Endothelial cell of umbilical vein (primary cell): ENCODE measurements at regions not wholly inside any gene's neighbourhood (a gene's known extent, or its start where the extent isn't known, plus 50 kb on each side); places are given as distances from the start of the nearest gene placed in this dataset.
"Not testable (repeated sequence)": the region's sequence is repeated elsewhere in the genome, so short reads cannot be mapped to it uniquely, and the experiment has no call there.

Source experiments
- BruUV-seq: library from RNA; stranded (reverse); fragments of 400-500 nt; replicated peaks from 2 replicates; lab custom pipeline; 2021; lab: Mats Ljungman, UMichigan
- CTCF ChIA-PET: fragments of 300-600, 350-600 bp; sonication (Branson Sonifier 250); formaldehyde crosslinking; loops from one replicate; lab custom pipeline; 2021; ENCODE audit warnings: antibody characterized with exemption, inconsistent platforms; lab: Charles Lee
- POLR2A ChIA-PET: fragments of 300-600, 350-600 bp; sonication (Branson Sonifier 250); formaldehyde crosslinking; loops from one replicate; lab custom pipeline; 2021; ENCODE audit warnings: antibody characterized with exemption, inconsistent platforms; lab: Charles Lee
- DNase-seq: peaks from one replicate; pipeline ENCODE4 v3.0.0-alpha.2; 2011; ENCODE audit warnings: low read depth, low spot score
- FAIRE-seq: peaks from 2 replicates; lab custom pipeline; 2011; peaks lifted over from hg19 to GRCh38; lab: Jason Lieb, UNC
- H2AFZ ChIP-seq: 2 replicates; pipeline ENCODE4 v1.6.0; 2012; ENCODE audit warnings: low read depth, low read length, control low read depth, inconsistent platforms
- H3K27ac ChIP-seq: 2 replicates; pipeline ENCODE4 v1.5.1; 2011; ENCODE audit warnings: low read depth, mild to moderate bottlenecking, control low read depth, low read length, moderate library complexity; ENCODE audit not compliant: insufficient read depth
- H3K27me3 ChIP-seq, 2 experiments: 2 replicates each; pipeline versions ENCODE4 v1.6.0 to v1.6.1; 2011; ENCODE audit warnings: low read length in 2 of 2, mixed read lengths in 1 of 2; ENCODE audit not compliant: control insufficient read depth in 2 of 2, insufficient read depth in 2 of 2
- H3K36me3 ChIP-seq, 2 experiments: 2 replicates in 1 of 2; 3 replicates in 1 of 2; pipeline ENCODE4 v1.5.1; 2011; ENCODE audit warnings: low read length in 2 of 2, mild to moderate bottlenecking in 1 of 2, moderate library complexity in 1 of 2; ENCODE audit not compliant: control insufficient read depth in 2 of 2, insufficient read depth in 2 of 2; ENCODE audit errors: extremely low read depth in 1 of 2
- H3K4me1 ChIP-seq: 3 replicates; pipeline ENCODE4 v1.5.1; 2011; ENCODE audit warnings: mild to moderate bottlenecking, low read length; ENCODE audit not compliant: control insufficient read depth, insufficient read depth; ENCODE audit errors: extremely low read depth
- H3K4me2 ChIP-seq: 2 replicates; pipeline ENCODE4 v1.6.1; 2011; ENCODE audit warnings: low read length, control low read depth, mixed read lengths; ENCODE audit not compliant: insufficient read depth
- H3K4me3 ChIP-seq, 3 experiments: fragments of 200-600 bp in 1 of 3; sonication (generic), shearing (Covaris generic) in 1 of 3; replicated peaks in 1 of 3; 2 replicates each; pipeline ENCODE4 v1.5.1; 2011 to 2016; ENCODE audit warnings: control low read depth in 3 of 3, low read length in 3 of 3, mild to moderate bottlenecking in 2 of 3, inconsistent platforms in 1 of 3, low read depth in 1 of 3, moderate library complexity in 1 of 3; ENCODE audit not compliant: insufficient read depth in 1 of 3
- H3K79me2 ChIP-seq: 2 replicates; pipeline ENCODE4 v1.6.0; 2012; ENCODE audit warnings: low read length, inconsistent platforms; ENCODE audit not compliant: control insufficient read depth, insufficient read depth
- H3K9ac ChIP-seq: replicated peaks from 2 replicates; pipeline ENCODE3; 2011; ENCODE audit warnings: low read length, control low read depth; ENCODE audit not compliant: insufficient read depth; ENCODE audit errors: extremely low read depth
- H3K9me1 ChIP-seq: replicated peaks from 3 replicates; pipeline ENCODE4 v1.6.0; 2011; ENCODE audit warnings: mild to moderate bottlenecking, low read length; ENCODE audit not compliant: control insufficient read depth, insufficient read depth; ENCODE audit errors: extremely low read depth
- H3K9me3 ChIP-seq: replicated peaks from 2 replicates; pipeline ENCODE4 v1.5.1; 2012; ENCODE audit warnings: low read length, inconsistent platforms; ENCODE audit not compliant: control insufficient read depth, insufficient read depth
- H4K20me1 ChIP-seq: replicated peaks from 2 replicates; pipeline ENCODE3; 2011; ENCODE audit warnings: mild to moderate bottlenecking, low read length; ENCODE audit not compliant: control insufficient read depth, insufficient read depth; ENCODE audit errors: extremely low read depth
- CTCF ChIP-seq, 2 donors: IDR thresholded peaks; 1 replicate in 1 of 2; 2 replicates in 1 of 2; pipeline ENCODE4 v1.5.1; 2011; ENCODE audit warnings: low read length in 2 of 2, mild to moderate bottlenecking in 2 of 2, moderate library complexity in 2 of 2, control low read depth in 1 of 2, inconsistent platforms in 1 of 2, low read depth in 1 of 2; ENCODE audit not compliant: insufficient read depth in 1 of 2; ENCODE audit errors: extremely low read depth in 1 of 2
- EZH2 ChIP-seq: IDR thresholded peaks from 2 replicates; pipeline ENCODE4 v1.6.1; 2012; ENCODE audit warnings: borderline replicate concordance, low read depth, mild to moderate bottlenecking, moderate library complexity, low read length, inconsistent platforms; ENCODE audit not compliant: severe bottlenecking
- FOS ChIP-seq: IDR thresholded peaks from 2 replicates; pipeline ENCODE4 v1.6.1; 2011; ENCODE audit warnings: mild to moderate bottlenecking, low read length, moderate library complexity, borderline replicate concordance; ENCODE audit not compliant: insufficient read depth
- GATA2 ChIP-seq: IDR thresholded peaks from 2 replicates; pipeline ENCODE4 v1.7.0; 2011; ENCODE audit warnings: low read depth, mild to moderate bottlenecking, moderate library complexity, mixed read lengths, low read length; ENCODE audit not compliant: insufficient read length, insufficient read depth
- JUN ChIP-seq: IDR thresholded peaks from 2 replicates; pipeline ENCODE4 v1.6.1; 2011; ENCODE audit warnings: borderline replicate concordance, low read depth; ENCODE audit not compliant: insufficient read length, insufficient read depth
- MAX ChIP-seq: IDR thresholded peaks from 2 replicates; pipeline ENCODE4 v1.6.1; 2011; ENCODE audit not compliant: insufficient read depth, insufficient read length
- MYC ChIP-seq: IDR thresholded peaks from one replicate; pipeline ENCODE4 v1.6.1; 2011; ENCODE audit warnings: mild to moderate bottlenecking, low read depth, low read length
- POLR2A ChIP-seq: IDR thresholded peaks from 2 replicates; pipeline ENCODE4 v1.6.1; 2012; ENCODE audit warnings: low read depth, mild to moderate bottlenecking, control low read depth, low read length
- POLR2AphosphoS5 ChIP-seq: IDR thresholded peaks from 2 replicates; pipeline ENCODE4 v1.6.1; 2012; ENCODE audit warnings: low read depth, mild to moderate bottlenecking, control low read depth, low read length, moderate library complexity; ENCODE audit not compliant: insufficient read depth
- dilution Hi-C: fragments of 300-500 bp; cut with MboI; formaldehyde crosslinking; loops from one replicate; pipeline ENCODE4 v1.15.0; 2019; ENCODE audit warnings: low sequenced_read_pairs; ENCODE audit not compliant: extremely low pct_ligation_motif_present
- intact Hi-C: fragments of 100-400 bp; cut with micrococcal nuclease; formaldehyde crosslinking; loops from one replicate; pipeline ENCODE4 v1.10.0; 2022

GRCh38 chr9:65401456-65402045, 116.5 kb upstream of the FOXD4L5 start:
- H3K36me3 ChIP-seq, BruUV-seq, DNase-seq, intact Hi-C loops, H3K9me3 ChIP-seq, FAIRE-seq, H3K4me3 ChIP-seq, dilution Hi-C loops, H3K27me3 ChIP-seq, CTCF ChIA-PET, H3K4me1 ChIP-seq, POLR2A ChIA-PET, H3K79me2 ChIP-seq, H3K9me1 ChIP-seq, H3K27ac ChIP-seq, H3K4me2 ChIP-seq, H2AFZ ChIP-seq, H4K20me1 ChIP-seq, H3K9ac ChIP-seq: not testable (repeated sequence)

- H3K9me3 ChIP-seq = no peaks in the 10 kb centered on the region
- no peaks in the 10 kb centered on the region for H4K20me1 ChIP-seq
- H3K4me3 ChIP-seq = no peak overlapping the region
- H3K4me1 ChIP-seq = no peaks in the 10 kb centered on the region
- CTCF ChIA-PET = no interaction called here
- H3K4me2 ChIP-seq = no peak overlapping the region
- H3K36me3 ChIP-seq = no peaks in the 10 kb centered on the region
- no peaks in the 10 kb centered on the region for H3K27me3 ChIP-seq
- no peaks in the 10 kb centered on the region for H3K9me1 ChIP-seq
- H3K9ac ChIP-seq = no peak overlapping the region
- dilution Hi-C loops (no loop called here), intact Hi-C loops (no loop called here)
- POLR2A ChIA-PET = no interaction called here
- no peak for TF ChIP-seq JUN
- no peak for TF ChIP-seq POLR2A
- no peak for TF ChIP-seq MAX
- no peak for TF ChIP-seq CTCF (IDR thresholded peaks at IDR 0.05; ENCODE audit: extremely low read depth in 1 of 2, insufficient read depth in 1 of 2, low read depth in 1 of 2, low read length in 2 of 2)
- TF ChIP-seq FOS = no peak
- TF ChIP-seq POLR2AphosphoS5 = no peak
- no peak for TF ChIP-seq MYC
- no peak for TF ChIP-seq GATA2
- TF ChIP-seq EZH2 = no peak
- no peak overlapping the region for H3K27ac ChIP-seq
- FAIRE-seq (no peak), DNase-seq (no peak)
- BruUV-seq = no TSS peak
- no peaks in the 10 kb centered on the region for H3K79me2 ChIP-seq
- H2AFZ ChIP-seq = no peak overlapping the region
Observed at GRCh38 chr9:65400886-65401285, 115.9 kb upstream of the FOXD4L5 start.
